ENCODE measurements at regions not wholly inside any gene's neighbourhood (a gene's known extent, or its start where the extent isn't known, plus 50 kb on each side); places are given as distances from the start of the nearest gene placed in this dataset.
"Not testable (repeated sequence)": the region's sequence is repeated elsewhere in the genome, so short reads cannot be mapped to it uniquely, and the experiment has no call there.

GRCh38 chr11:93926099-93926498, 75.7 kb upstream of the VSTM5 start:
- not testable (repeated sequence) for TF ChIP-seq POLR2AphosphoS5, CTCF (IDR thresholded peaks at IDR 0.05)

Measured in prostate gland (tissue), 2 donors.